Right ventricle myocardium superior (tissue), 1 donor: ENCODE measurements at regions not wholly inside any gene's neighbourhood (a gene's known extent, or its start where the extent isn't known, plus 50 kb on each side); places are given as distances from the start of the nearest gene placed in this dataset.

Experiments used
- ATAC-seq: fragments of 200-7000 bp; cut with Tn5 transposase; one replicate; pipeline ENCODE4 v1.9.1; 2020; ENCODE audit warnings: mild to moderate bottlenecking; ENCODE audit not compliant: poor library complexity
- DNase-seq: peaks from one replicate; pipeline ENCODE4 v3.0.0-alpha.2; 2020
- intact Hi-C: fragments of 100-400 bp; cut with DNase I; formaldehyde crosslinking; loops from one replicate; pipeline ENCODE4 v1.11.2; 2022
- donor health status: DM: no; HTN: yes; CAD: no; lungs with severe emphysema.

- DNase-seq: no peak
- no peak for ATAC-seq
- intact Hi-C loops: no loop called here
Measured at GRCh38 chr3:976006-976405, 116.8 kb upstream of the CNTN6 start.

GRCh38 chr3:981156-981555 lies 111.7 kb upstream of the CNTN6 start:
- ATAC-seq (no peak), DNase-seq (no peak)
- intact Hi-C loops: no loop called here

DNA sequence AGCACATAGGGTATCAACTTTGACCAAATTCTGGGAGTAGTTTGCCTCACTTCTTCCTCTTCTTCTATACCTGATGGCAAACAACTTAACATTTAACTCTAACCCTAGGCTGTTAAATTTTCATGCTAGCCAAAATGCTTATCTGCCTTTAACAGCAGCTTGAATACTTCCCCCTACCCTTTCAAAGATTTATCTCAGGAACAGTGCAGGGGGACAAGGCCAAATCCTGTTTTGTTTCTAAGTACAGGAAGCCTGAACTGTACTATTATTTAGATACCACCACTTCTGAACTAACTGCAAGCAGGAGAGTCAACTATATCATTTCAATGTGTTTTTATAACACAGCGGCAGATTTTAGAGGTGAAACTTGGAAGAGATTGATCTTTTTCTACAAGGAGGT lies 104.0 kb upstream of the CNTN6 start:
- intact Hi-C loops: no loop called here
- no peak for ATAC-seq
- no peak for DNase-seq

GRCh38 chr3:992871-993270 lies 100.0 kb upstream of the CNTN6 start:
- ATAC-seq (no peak), DNase-seq (no peak)
- intact Hi-C loops: no loop called here

DNA sequence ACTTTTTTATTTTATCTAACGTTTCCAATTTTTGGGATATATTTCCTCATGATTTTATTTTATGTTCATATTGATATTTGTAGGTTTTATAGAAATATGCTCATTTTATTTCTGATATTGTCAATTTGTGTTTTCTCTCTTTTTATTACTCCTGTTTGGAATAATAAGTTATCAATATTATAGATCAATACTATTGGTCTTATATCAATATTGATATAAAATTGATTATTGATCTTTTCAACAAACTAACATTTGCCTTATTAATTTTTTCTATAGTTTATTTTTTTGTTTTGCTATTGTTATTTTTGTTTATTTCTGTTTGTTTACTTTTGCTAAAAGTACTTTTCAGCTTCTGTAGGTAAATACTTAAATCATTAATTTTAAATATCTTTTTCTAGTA lies 90.8 kb upstream of the CNTN6 start:
- no peak for ATAC-seq
- intact Hi-C loops: no loop called here
- DNase-seq: no peak

DNA sequence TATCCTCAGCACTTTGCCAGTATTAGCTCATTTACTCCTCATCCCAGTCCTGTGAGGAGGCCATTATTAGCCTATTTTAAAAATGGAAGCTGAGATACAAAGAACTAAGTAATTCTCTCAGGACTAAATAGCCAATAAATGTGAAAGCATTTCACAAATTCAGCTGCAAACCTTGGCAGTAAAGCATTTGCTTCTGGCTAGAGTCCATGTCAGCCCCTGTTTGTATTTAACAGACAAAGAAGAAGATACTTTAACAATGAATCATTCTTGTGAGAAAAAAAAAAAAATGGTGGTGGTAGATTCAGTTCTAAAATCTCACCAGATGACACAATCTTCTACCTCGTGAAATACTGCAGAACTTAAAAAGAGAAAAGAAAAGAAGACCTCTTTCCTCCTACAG lies 85.0 kb upstream of the CNTN6 start:
- DNase-seq (no peak), ATAC-seq (no peak)
- intact Hi-C loops: no loop called here

GRCh38 chr3:1010228-1010627 lies 82.6 kb upstream of the CNTN6 start:
- no peak for DNase-seq
- no peak for ATAC-seq
- intact Hi-C loops: no loop called here

DNA sequence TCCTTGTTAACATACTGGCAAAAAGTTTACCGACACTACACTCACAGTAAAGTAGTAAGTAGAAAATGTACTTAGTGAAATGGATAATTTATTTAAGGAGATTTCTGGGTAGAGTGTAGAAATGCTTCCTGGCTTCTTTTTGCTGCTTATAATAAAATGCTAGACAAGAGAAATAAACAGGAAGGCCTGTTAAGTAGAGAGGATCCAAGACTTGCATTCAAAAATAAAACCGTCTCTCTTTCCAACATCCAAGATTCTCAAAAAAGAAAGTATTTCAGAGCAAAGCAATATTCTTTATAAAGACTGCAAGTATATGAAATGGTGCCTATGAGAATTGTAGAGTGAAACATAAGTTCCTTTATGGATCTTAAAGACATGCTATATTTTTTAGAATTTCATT lies 77.0 kb upstream of the CNTN6 start:
- ATAC-seq (no peak), DNase-seq (no peak)
- intact Hi-C loops: no loop called here

GRCh38 chr3:1017870-1018269 lies 75.0 kb upstream of the CNTN6 start:
- ATAC-seq: no peak
- intact Hi-C loops: no loop called here

DNA sequence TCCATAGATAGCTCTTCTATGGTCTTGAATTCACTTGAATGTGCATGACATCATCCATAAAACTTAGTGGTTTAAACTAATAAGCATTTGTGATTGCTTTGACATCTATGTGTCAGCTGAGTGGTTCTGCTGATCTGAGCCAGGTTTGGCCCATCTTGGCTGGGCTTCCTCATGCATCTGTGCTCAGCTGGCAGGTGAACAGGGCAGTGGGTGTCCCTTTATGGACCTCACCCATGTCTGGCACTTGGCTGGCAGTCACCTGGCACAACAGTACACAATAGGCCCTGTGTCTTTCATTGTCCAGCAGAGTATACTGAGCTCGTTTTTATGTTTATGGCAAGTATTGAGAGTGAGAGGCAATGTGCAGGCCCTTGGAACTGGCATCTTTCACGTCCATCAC lies 73.7 kb upstream of the CNTN6 start:
- ATAC-seq: no peak
- no peak for DNase-seq
- intact Hi-C loops: no loop called here

More at GRCh38 chr3:1017870-1018269, 75.0 kb upstream of the CNTN6 start:
- DNase-seq: no peak

- no peak for ATAC-seq
- intact Hi-C loops: no loop called here
- no peak for DNase-seq
Measured at GRCh38 chr3:1026395-1026794, 66.4 kb upstream of the CNTN6 start.

DNA sequence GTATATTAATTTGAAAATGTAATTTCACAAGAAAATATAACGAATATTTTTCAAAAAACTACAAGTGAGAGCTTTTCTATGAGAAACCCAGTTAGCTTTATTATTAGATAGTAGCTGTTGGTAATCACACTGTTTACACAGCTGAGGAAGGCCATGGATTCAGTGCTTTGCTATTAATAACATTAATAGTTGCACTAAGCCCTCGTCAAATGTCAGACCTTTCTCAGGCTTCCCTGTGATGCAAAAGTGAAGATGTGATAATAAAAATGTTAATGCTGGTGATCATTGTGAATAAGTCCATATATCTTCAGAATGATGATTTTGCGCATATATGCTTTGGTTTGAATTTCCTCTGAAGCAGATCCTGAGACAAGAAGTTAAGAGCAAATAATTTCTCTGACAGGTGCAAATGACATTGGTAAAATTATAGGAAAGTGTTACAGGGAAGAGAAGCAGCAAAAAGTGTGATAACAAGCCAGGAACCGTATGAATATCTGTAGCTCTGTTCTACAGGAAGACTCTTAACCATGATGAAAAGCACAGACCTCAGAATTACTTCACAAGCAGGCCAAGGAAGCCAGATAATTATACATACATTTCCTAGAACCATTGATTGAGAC lies 56.5 kb upstream of the CNTN6 start:
- ATAC-seq (no peak), DNase-seq (no peak)
- intact Hi-C loops: no loop called here

- intact Hi-C loops: no loop called here
- DNase-seq: no peak
- no peak for ATAC-seq
Measured at GRCh38 chr3:1037631-1038030, 55.2 kb upstream of the CNTN6 start.
